GM12801 (cell line): ENCODE measurements at regions not wholly inside any gene's neighbourhood (a gene's known extent, or its start where the extent isn't known, plus 50 kb on each side); places are given as distances from the start of the nearest gene placed in this dataset.

Experiments used
- CTCF ChIP-seq: IDR thresholded peaks from one replicate; pipeline ENCODE4 v1.5.1; 2011; ENCODE audit warnings: control low read depth; ENCODE audit not compliant: insufficient read length; ENCODE audit errors: extremely low read depth

- no peak for TF ChIP-seq CTCF
These were observed 375.7 kb upstream of the ZNF462 start for GRCh38 chr9:106487266-106487665.

GRCh38 chr9:106500171-106500570, 362.8 kb upstream of the ZNF462 start:
- no peak for TF ChIP-seq CTCF

- no peak for TF ChIP-seq CTCF
These were observed 360.0 kb upstream of the ZNF462 start for GRCh38 chr9:106502930-106503329.

GRCh38 chr9:106503759-106504158, 359.2 kb upstream of the ZNF462 start:
- TF ChIP-seq CTCF = no peak

GRCh38 chr9:106526716-106527204, 336.2 kb upstream of the ZNF462 start:
- no peak for TF ChIP-seq CTCF

GRCh38 chr9:106528158-106528557, 334.8 kb upstream of the ZNF462 start:
- TF ChIP-seq CTCF = no peak

- TF ChIP-seq CTCF = no peak
These were observed 333.4 kb upstream of the ZNF462 start for GRCh38 chr9:106529616-106530015.

- no peak for TF ChIP-seq CTCF
These were observed 331.5 kb upstream of the ZNF462 start for GRCh38 chr9:106531491-106531890.
